HUES6 (cell line): ENCODE measurements at regions not wholly inside any gene's neighbourhood (a gene's known extent, or its start where the extent isn't known, plus 50 kb on each side); places are given as distances from the start of the nearest gene placed in this dataset.

Experiments used
- H3K27ac ChIP-seq: 2 replicates; pipeline ENCODE4 v1.7.0; 2013; ENCODE audit warnings: low read depth, mild to moderate bottlenecking, low read length, inconsistent platforms
- H3K27me3 ChIP-seq: 2 replicates; pipeline ENCODE4 v1.6.1; 2013; ENCODE audit warnings: low read length; ENCODE audit not compliant: control insufficient read depth, insufficient read depth
- H3K36me3 ChIP-seq: 2 replicates; pipeline ENCODE4 v1.6.1; 2013; ENCODE audit warnings: low read length; ENCODE audit not compliant: control insufficient read depth, insufficient read depth
- H3K4me1 ChIP-seq: 2 replicates; pipeline ENCODE4 v1.6.1; 2013; ENCODE audit warnings: low read length; ENCODE audit not compliant: control insufficient read depth, insufficient read depth
- H3K4me3 ChIP-seq: 2 replicates; pipeline ENCODE4 v1.5.1; 2013; ENCODE audit warnings: low read depth, low read length
- H3K9ac ChIP-seq: one replicate; pipeline ENCODE4 v1.6.1; 2013; ENCODE audit warnings: mild to moderate bottlenecking, low read length
- H3K9me3 ChIP-seq: 2 replicates; pipeline ENCODE4 v1.6.1; 2013; ENCODE audit warnings: low read depth, low read length; ENCODE audit not compliant: control insufficient read depth, insufficient read depth

- H3K9ac ChIP-seq, result no peak overlapping the region
- H3K27ac ChIP-seq, result no peak overlapping the region
- no peaks in the 10 kb centered on the region for H3K36me3 ChIP-seq
- no peaks in the 10 kb centered on the region for H3K4me1 ChIP-seq
- H3K4me3 ChIP-seq, result no peak overlapping the region
- H3K9me3 ChIP-seq, result peaks cover 2% of the 10 kb centered on the region; the same call in 1 of the 2 replicates
- no peaks in the 10 kb centered on the region for H3K27me3 ChIP-seq
Observed at GRCh38 chr1:233788687-233789086, 115.8 kb upstream of the SLC35F3 start.

GRCh38 chr1:233790121-233790520 lies 114.4 kb upstream of the SLC35F3 start:
- Histone ChIP-seq H3K9me3 (peaks cover 5% of the 10 kb centered on the region; the same call in 1 of the 2 replicates), H3K36me3 (no peaks in the 10 kb centered on the region), H3K4me1 (no peaks in the 10 kb centered on the region), H3K4me3 (no peak overlapping the region), H3K27ac (no peak overlapping the region), H3K27me3 (no peaks in the 10 kb centered on the region), H3K9ac (no peak overlapping the region)

- Histone ChIP-seq H3K4me1 (no peaks in the 10 kb centered on the region), H3K9me3 (peaks cover 8% of the 10 kb centered on the region), H3K4me3 (no peak overlapping the region), H3K9ac (no peak overlapping the region), H3K27me3 (no peaks in the 10 kb centered on the region), H3K27ac (no peak overlapping the region), H3K36me3 (no peaks in the 10 kb centered on the region)
Observed at GRCh38 chr1:233790662-233791371, 113.7 kb upstream of the SLC35F3 start.

- Histone ChIP-seq H3K4me1 (no peaks in the 10 kb centered on the region), H3K27ac (no peak overlapping the region)
Observed at GRCh38 chr1:233791372-233791703, 113.1 kb upstream of the SLC35F3 start.

GRCh38 chr1:233791721-233792120 lies 112.8 kb upstream of the SLC35F3 start:
- H3K27me3 ChIP-seq, result no peaks in the 10 kb centered on the region
- H3K4me3 ChIP-seq, result no peak overlapping the region
- no peak overlapping the region for H3K27ac ChIP-seq
- H3K9me3 ChIP-seq, result peaks cover 8% of the 10 kb centered on the region
- H3K4me1 ChIP-seq, result no peaks in the 10 kb centered on the region
- no peaks in the 10 kb centered on the region for H3K36me3 ChIP-seq
- no peak overlapping the region for H3K9ac ChIP-seq

More at GRCh38 chr1:233791372-233791703, 113.1 kb upstream of the SLC35F3 start:
- Histone ChIP-seq H3K36me3 (no peaks in the 10 kb centered on the region), H3K9ac (no peak overlapping the region), H3K27me3 (no peaks in the 10 kb centered on the region), H3K9me3 (peaks cover 8% of the 10 kb centered on the region), H3K4me3 (no peak overlapping the region)

- Histone ChIP-seq H3K27me3 (no peaks in the 10 kb centered on the region), H3K36me3 (no peaks in the 10 kb centered on the region), H3K27ac (no peak overlapping the region), H3K9ac (no peak overlapping the region), H3K9me3 (peaks cover 24% of the 10 kb centered on the region), H3K4me1 (no peaks in the 10 kb centered on the region), H3K4me3 (no peak overlapping the region)
Observed at GRCh38 chr1:233794863-233795262, 109.6 kb upstream of the SLC35F3 start.

- Histone ChIP-seq H3K9me3 (peaks cover 24% of the 10 kb centered on the region), H3K4me3 (no peak overlapping the region), H3K9ac (no peak overlapping the region), H3K36me3 (no peaks in the 10 kb centered on the region), H3K27ac (no peak overlapping the region), H3K4me1 (no peaks in the 10 kb centered on the region), H3K27me3 (no peaks in the 10 kb centered on the region)
Observed at GRCh38 chr1:233796146-233796783, 108.2 kb upstream of the SLC35F3 start.

- no peak overlapping the region for H3K9ac ChIP-seq
- no peaks in the 10 kb centered on the region for H3K27me3 ChIP-seq
- no peak overlapping the region for H3K4me3 ChIP-seq
- no peaks in the 10 kb centered on the region for H3K36me3 ChIP-seq
- peaks cover 23% of the 10 kb centered on the region for H3K9me3 ChIP-seq
- no peak overlapping the region for H3K27ac ChIP-seq
- no peaks in the 10 kb centered on the region for H3K4me1 ChIP-seq
Observed at GRCh38 chr1:233802611-233803010, 101.9 kb upstream of the SLC35F3 start.

GRCh38 chr1:233805786-233806185 lies 98.7 kb upstream of the SLC35F3 start:
- no peaks in the 10 kb centered on the region for H3K4me1 ChIP-seq
- no peak overlapping the region for H3K9ac ChIP-seq

GRCh38 chr1:233815357-233815756 lies 89.1 kb upstream of the SLC35F3 start:
- no peaks in the 10 kb centered on the region for H3K36me3 ChIP-seq
- no peak overlapping the region for H3K27ac ChIP-seq
- H3K4me3 ChIP-seq, result no peak overlapping the region
- H3K9me3 ChIP-seq, result no peaks in the 10 kb centered on the region
- no peaks in the 10 kb centered on the region for H3K27me3 ChIP-seq
- no peaks in the 10 kb centered on the region for H3K4me1 ChIP-seq
- H3K9ac ChIP-seq, result no peak overlapping the region

More at GRCh38 chr1:233805786-233806185, 98.7 kb upstream of the SLC35F3 start:
- Histone ChIP-seq H3K9me3 (peaks cover 8% of the 10 kb centered on the region), H3K27me3 (no peaks in the 10 kb centered on the region; the same call in 1 of the 2 replicates), H3K4me3 (no peak overlapping the region), H3K36me3 (no peaks in the 10 kb centered on the region), H3K27ac (no peak overlapping the region)

GRCh38 chr1:233815865-233816264 lies 88.6 kb upstream of the SLC35F3 start:
- H3K27me3 ChIP-seq, result no peaks in the 10 kb centered on the region

More at GRCh38 chr1:233815865-233816264, 88.6 kb upstream of the SLC35F3 start:
- Histone ChIP-seq H3K9me3 (no peaks in the 10 kb centered on the region), H3K4me1 (no peaks in the 10 kb centered on the region), H3K4me3 (no peak overlapping the region), H3K36me3 (no peaks in the 10 kb centered on the region), H3K27ac (no peak overlapping the region), H3K9ac (no peak overlapping the region)
